ENCODE measurements at regions not wholly inside any gene's neighbourhood (a gene's known extent, or its start where the extent isn't known, plus 50 kb on each side); places are given as distances from the start of the nearest gene placed in this dataset.
"Not testable (repeated sequence)": the region's sequence is repeated elsewhere in the genome, so short reads cannot be mapped to it uniquely, and the experiment has no call there.

DNA sequence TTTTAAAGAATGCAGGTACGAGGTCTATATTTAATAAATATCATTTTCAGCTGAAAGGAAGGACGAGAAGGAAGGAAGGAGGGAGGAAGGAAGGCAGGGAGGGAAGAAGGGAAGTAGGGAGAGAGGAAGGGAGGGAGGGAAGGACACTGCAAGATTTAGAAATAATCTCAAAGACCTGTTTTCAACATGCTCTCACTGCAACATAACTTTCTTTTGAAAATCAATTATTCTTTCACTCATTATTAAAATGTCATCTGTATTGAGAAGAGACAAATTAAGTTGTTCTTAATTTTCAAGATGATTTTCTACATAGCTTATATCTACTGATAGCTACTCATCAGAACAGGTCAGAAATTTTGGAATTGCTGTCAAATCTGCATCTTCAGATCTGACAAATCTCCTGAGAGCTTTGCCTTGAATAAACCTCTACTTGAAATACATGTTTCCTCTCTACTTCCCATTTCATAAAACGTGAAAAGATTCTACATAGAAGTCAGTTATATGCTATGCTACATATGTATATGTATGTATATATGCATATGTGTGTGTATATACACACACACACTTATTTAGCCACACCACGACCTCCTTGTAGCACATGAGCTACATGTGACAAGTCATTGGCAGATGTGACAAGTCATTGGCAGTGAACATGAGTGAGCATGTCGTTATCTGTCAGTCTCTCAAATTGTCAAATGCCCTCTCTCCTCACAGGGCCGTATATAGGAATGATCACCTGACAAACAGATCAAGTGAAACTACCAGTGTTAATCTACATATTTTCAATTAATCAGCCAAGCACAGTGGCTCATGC is 241.6 kb downstream of the LY86 start:
- DNase-seq (ENCODE audit: extremely low spot score, insufficient read length, low read depth), result no peak
- FAIRE-seq, result no peak

DNA sequence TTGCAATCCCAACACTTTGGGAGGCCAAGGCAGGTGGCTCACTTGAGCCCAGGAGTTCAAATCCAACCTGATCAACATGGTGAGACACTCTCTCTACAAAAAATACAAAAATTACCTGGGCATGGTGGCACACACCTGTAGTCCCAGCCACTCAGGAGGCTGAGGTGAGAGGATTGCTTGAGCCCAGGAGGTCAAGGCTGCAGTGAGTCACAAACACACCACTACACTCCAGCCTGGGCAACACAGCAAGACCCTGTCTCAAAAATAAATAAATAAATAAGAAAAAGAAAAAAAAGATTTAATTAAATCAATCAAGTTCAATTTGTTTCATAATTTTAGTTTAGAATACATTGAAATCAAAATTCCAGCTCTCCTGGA is 242.2 kb downstream of the LY86 start:
- not testable (repeated sequence) for DNase-seq (ENCODE audit: extremely low spot score, insufficient read length, low read depth); FAIRE-seq

DNA sequence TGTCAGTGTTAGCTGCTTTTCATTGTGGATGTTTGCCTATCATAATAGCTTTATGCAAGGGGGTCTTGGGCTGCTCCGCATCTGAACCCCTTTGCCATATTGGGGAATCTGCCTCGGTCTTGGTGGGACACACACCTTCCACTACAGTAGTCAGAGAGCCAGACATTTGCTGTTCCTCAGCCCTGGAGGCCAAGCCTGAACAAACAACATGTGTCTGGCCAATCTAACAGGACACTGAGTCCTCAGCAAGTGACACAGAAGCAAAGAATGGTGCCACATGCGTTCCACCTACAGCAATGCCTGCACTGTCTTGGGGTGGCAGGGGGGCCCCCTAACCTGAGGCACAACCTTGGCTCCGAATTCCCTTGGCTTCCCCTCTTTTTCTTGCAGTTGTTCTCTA is 243.9 kb downstream of the LY86 start:
- no peak for FAIRE-seq

GRCh38 chr6:6834356-6835222 is 246.1 kb downstream of the LY86 start:
- FAIRE-seq (no peak), DNase-seq (ENCODE audit: extremely low spot score, insufficient read length, low read depth) (no peak)

More for the DNA sequence above, 243.9 kb downstream of the LY86 start:
- DNase-seq (ENCODE audit: extremely low spot score, insufficient read length, low read depth), result no peak

DNA sequence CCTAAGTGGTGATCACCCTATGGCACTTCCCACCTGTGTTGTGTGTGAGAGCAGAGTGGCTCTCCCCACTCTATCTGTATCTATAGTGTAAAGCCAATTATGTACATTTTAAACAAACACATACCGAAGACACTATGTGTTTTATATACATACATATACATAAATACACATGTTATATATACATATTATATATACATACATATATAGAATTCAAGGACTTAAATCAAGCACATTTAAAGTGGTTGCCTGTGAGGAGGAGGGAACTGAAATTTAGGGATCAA is 246.6 kb downstream of the LY86 start:
- no peak for DNase-seq (ENCODE audit: extremely low spot score, insufficient read length, low read depth)
- no peak for FAIRE-seq

DNA sequence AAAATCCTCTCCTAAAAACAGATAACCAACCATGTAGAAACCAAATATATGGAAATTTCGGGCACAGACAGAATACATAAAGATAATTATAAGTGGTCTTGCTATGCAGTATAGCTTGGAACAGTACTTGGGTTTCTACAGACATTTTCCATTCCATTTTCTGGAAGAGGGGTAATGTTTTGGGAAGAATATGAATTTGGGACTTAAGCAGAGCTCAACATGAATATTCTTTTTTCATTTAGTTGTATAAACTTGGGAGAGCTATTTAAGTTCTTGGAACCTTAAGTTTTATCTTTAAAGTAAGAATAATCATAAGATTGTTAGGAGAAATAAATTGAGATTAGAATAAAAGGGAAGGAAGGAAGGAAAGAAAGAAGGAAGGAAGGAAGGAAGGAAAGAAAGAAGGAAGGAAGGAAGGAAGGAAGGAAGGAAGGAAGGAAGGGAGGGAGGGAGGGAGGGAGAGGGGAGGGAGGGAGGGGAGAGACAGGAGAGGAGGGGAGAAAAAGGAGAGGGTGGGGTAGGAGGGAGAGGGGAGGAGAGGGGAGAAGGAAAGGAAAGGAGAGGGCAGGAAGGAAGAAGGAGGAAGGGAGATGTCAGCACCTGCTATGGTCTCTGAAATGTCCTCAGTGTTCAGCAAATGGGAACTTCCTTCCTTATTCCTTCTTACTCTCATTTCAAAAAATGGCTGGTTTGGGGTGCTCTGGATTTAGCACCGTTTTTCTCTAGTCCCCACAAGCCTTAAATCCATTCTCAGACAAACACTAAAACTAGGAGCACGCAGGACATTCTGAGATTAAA is 248.3 kb downstream of the LY86 start:
- FAIRE-seq (no peak), DNase-seq (ENCODE audit: extremely low spot score, insufficient read length, low read depth) (no peak)

- FAIRE-seq, result no peak
- DNase-seq (ENCODE audit: extremely low spot score, insufficient read length, low read depth), result no peak
These were observed 249.1 kb downstream of the LY86 start for GRCh38 chr6:6837541-6838080.

GRCh38 chr6:6840831-6841291 is 252.3 kb downstream of the LY86 start:
- peak; percentile 82 for FAIRE-seq

GRCh38 chr6:6841571-6841970 is 253.1 kb downstream of the LY86 start:
- FAIRE-seq (no peak), DNase-seq (ENCODE audit: extremely low spot score, insufficient read length, low read depth) (no peak)

More at GRCh38 chr6:6840831-6841291, 252.3 kb downstream of the LY86 start:
- DNase-seq (ENCODE audit: extremely low spot score, insufficient read length, low read depth), result no peak

GRCh38 chr6:6842291-6842690 is 253.8 kb downstream of the LY86 start:
- DNase-seq (ENCODE audit: extremely low spot score, insufficient read length, low read depth), result no peak
- FAIRE-seq, result no peak

DNA sequence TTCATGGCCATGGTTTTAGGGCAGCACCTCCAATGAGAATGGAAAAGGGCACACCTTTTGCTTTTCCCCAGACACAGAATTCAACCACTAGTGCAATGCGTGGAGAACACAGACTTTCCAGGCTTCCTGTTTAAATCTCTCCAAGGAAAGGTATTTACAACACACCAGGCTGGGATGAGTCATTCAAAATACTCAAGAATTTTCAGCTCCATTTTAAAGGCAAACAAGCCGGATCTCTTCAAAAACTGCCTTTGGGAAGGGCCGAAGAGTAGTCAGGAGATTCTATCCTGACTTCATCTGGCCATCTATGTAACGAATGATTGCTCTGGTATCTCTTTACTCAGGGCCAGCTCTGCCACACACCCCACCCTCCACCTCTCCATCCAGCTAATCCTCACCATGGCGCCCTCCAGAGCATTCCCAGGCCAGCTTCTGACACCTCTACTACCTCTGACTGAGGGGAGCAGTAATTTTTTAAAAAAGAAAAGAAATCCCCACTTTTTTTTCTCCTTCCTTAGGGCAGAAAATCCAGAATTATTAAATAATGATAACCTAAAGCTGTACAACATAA is 254.6 kb downstream of the LY86 start:
- no peak for DNase-seq (ENCODE audit: extremely low spot score, insufficient read length, low read depth)
- FAIRE-seq, result no peak

GRCh38 chr6:6843777-6844176 is 255.3 kb downstream of the LY86 start:
- no peak for DNase-seq (ENCODE audit: extremely low spot score, insufficient read length, low read depth)
- no peak for FAIRE-seq

DNA sequence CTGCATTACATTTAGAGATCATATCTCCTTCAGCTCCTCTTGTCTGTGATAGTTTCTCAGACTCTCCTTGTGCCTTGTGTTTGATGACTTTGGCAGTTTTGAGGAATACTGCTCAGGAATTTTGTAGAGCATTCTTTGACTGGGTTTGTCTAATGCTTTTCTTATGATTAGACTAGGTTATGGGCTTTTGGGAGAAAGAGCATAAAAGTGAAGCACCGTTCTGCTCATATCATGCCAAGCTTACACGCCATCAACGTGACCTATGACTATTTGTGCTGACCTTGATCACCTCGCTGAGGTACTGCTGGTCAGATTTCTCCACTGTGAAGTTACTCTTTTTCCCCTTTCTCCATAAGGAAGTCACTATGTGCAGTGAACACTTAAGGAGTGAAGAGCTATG is 256.0 kb downstream of the LY86 start:
- FAIRE-seq, result no peak

GRCh38 chr6:6845603-6846002 is 257.1 kb downstream of the LY86 start:
- FAIRE-seq (no peak), DNase-seq (ENCODE audit: extremely low spot score, insufficient read length, low read depth) (no peak)

More for the DNA sequence above, 256.0 kb downstream of the LY86 start:
- no peak for DNase-seq (ENCODE audit: extremely low spot score, insufficient read length, low read depth)

GRCh38 chr6:6847591-6847990 is 259.1 kb downstream of the LY86 start:
- DNase-seq (ENCODE audit: extremely low spot score, insufficient read length, low read depth) (no peak), FAIRE-seq (no peak)

GRCh38 chr6:6851059-6851948 is 256.5 kb upstream of the RREB1 start:
- FAIRE-seq (no peak), DNase-seq (ENCODE audit: extremely low spot score, insufficient read length, low read depth) (no peak)

DNA sequence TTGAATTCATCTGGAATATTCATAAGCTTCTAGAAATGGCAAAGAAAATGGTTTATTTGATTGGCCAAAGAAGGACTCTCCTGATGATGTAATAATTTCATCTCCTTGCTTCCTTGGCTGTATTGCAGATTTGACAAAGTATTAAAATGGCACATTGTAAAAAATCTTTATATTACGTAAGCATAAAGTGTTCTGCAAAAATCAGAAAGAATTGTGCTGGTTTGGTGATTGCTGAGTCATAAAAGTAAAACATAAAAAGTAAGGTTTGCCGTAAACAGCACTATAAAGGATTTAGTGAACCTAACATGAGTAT is 255.9 kb upstream of the RREB1 start:
- FAIRE-seq (no peak), DNase-seq (ENCODE audit: extremely low spot score, insufficient read length, low read depth) (no peak)

DNA sequence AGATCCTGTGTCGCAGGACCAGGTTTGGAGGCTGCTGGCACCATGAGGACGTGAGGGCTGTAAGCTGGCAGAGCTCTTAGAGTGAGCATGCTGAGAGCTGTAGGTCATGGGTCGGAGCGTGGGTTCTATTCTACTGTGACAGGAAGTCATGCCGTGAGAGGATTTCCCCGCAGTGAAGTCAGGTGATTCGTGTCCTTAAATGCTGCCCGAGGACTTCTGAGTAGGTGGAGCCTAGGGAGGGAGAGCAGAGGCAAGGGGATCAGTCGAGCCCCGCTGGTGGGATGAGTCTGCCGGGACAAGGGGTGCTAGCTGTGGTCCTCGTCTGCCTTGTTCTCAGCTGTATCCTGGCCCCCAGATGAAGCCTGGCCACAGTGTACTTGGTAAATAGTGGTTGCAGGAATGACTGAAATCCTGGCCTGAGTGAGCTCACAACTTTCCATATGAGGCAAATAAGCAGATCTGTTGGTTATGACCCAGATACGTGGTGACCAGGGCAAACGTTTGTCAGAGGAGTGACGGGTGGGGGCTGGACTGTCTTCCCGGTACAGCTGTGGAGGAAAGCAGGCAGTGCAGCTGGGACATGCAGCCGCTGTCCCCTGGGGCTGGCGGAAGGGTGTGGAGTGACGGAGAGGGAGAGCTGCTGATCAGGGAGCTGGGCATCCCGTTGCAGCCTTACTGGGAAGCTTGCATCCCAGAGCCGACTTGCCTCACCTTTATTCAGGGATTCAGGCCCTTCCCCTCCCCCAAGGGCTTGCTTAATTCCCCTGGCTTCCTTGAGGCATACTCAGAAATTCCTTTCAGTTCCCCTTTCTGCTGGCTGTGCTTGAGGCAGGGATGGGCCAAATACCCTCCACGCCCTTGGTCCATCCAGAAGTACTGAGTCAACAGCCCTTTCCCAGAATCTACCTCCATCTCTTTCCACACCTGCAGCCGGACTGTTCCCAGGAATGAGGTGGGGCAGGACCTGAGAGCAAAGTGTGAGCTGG is 250.9 kb upstream of the RREB1 start:
- peak; percentile 94 for FAIRE-seq
- peak; percentile 47 for DNase-seq (ENCODE audit: extremely low spot score, insufficient read length, low read depth)

Data from GM18507 (cell line).